ENCODE measurements at regions not wholly inside any gene's neighbourhood (a gene's known extent, or its start where the extent isn't known, plus 50 kb on each side); places are given as distances from the start of the nearest gene placed in this dataset.

GRCh38 chr2:183630964-183631363 is 506.7 kb downstream of the NUP35 start:
- no peak for ATAC-seq
- Histone ChIP-seq H3K4me2 (ENCODE audit: low read length) (no peak overlapping the region), H2AFZ (ENCODE audit: low read depth, low read length, poor library complexity, severe bottlenecking) (no peak overlapping the region), H3K4me3 (replicated peaks in 1 of 2; ENCODE audit: low read depth in 1 of 2, low read length in 2 of 2) (no peak overlapping the region), H3K9me3 (ENCODE audit: control insufficient read depth in 1 of 2, insufficient read depth in 1 of 2, low read depth in 1 of 2, low read length in 2 of 2) (no peaks in the 10 kb centered on the region), H3K36me3 (ENCODE audit: control insufficient read depth in 1 of 2, insufficient read depth in 2 of 2, low read length in 2 of 2) (no peaks in the 10 kb centered on the region), H3K9ac (ENCODE audit: low read length) (no peak overlapping the region), H3K79me2 (ENCODE audit: insufficient read depth, low read length) (no peaks in the 10 kb centered on the region), H4K20me1 (ENCODE audit: insufficient read depth) (no peaks in the 10 kb centered on the region), H3K9me2 (ENCODE audit: insufficient read depth) (no peaks in the 10 kb centered on the region), H3K27me3 (ENCODE audit: insufficient read depth, low read length) (no peaks in the 10 kb centered on the region), H3K4me1 (ENCODE audit: control insufficient read depth in 1 of 2, insufficient read depth in 2 of 2, low read length in 2 of 2) (no peaks in the 10 kb centered on the region), H3K27ac (ENCODE audit: low read depth, low read length) (no peak overlapping the region)
- TF ChIP-seq JUND (IDR thresholded peaks at IDR 0.05) (no peak), EZH2 (IDR thresholded peaks at IDR 0.05) (no peak), ZFX (IDR thresholded peaks at IDR 0.05) (no peak), ZBTB33 (IDR thresholded peaks at IDR 0.05; ENCODE audit: extremely low read depth, insufficient replicate concordance, low read length) (no peak), SIN3A (IDR thresholded peaks at IDR 0.05; ENCODE audit: low read depth) (no peak), EZH2phosphoT487 (IDR thresholded peaks at IDR 0.05; ENCODE audit: borderline replicate concordance) (no peak), CBX3 (IDR thresholded peaks at IDR 0.05; ENCODE audit: low read depth) (no peak), POLR2A (IDR thresholded peaks at IDR 0.05; ENCODE audit: borderline replicate concordance, extremely low read depth, insufficient read depth, insufficient read length) (no peak), RAD21 (IDR thresholded peaks at IDR 0.05; ENCODE audit: low read depth) (no peak), ZNF274 (IDR thresholded peaks at IDR 0.05; ENCODE audit: low read depth, low read length) (no peak), FOSL1 (IDR thresholded peaks at IDR 0.05; ENCODE audit: low read depth) (no peak), CEBPB (IDR thresholded peaks at IDR 0.05; ENCODE audit: low read depth) (no peak), POLR2AphosphoS5 (IDR thresholded peaks at IDR 0.05; ENCODE audit: low read depth, low read length) (no peak), EGR1 (IDR thresholded peaks at IDR 0.05; ENCODE audit: low read depth) (no peak), ELF1 (IDR thresholded peaks at IDR 0.05; ENCODE audit: borderline replicate concordance, low read depth) (no peak), YY1 (IDR thresholded peaks at IDR 0.05; ENCODE audit: extremely low read depth, insufficient replicate concordance, low read depth, low read length) (no peak)
- TF ChIP-seq, protein P1, sequence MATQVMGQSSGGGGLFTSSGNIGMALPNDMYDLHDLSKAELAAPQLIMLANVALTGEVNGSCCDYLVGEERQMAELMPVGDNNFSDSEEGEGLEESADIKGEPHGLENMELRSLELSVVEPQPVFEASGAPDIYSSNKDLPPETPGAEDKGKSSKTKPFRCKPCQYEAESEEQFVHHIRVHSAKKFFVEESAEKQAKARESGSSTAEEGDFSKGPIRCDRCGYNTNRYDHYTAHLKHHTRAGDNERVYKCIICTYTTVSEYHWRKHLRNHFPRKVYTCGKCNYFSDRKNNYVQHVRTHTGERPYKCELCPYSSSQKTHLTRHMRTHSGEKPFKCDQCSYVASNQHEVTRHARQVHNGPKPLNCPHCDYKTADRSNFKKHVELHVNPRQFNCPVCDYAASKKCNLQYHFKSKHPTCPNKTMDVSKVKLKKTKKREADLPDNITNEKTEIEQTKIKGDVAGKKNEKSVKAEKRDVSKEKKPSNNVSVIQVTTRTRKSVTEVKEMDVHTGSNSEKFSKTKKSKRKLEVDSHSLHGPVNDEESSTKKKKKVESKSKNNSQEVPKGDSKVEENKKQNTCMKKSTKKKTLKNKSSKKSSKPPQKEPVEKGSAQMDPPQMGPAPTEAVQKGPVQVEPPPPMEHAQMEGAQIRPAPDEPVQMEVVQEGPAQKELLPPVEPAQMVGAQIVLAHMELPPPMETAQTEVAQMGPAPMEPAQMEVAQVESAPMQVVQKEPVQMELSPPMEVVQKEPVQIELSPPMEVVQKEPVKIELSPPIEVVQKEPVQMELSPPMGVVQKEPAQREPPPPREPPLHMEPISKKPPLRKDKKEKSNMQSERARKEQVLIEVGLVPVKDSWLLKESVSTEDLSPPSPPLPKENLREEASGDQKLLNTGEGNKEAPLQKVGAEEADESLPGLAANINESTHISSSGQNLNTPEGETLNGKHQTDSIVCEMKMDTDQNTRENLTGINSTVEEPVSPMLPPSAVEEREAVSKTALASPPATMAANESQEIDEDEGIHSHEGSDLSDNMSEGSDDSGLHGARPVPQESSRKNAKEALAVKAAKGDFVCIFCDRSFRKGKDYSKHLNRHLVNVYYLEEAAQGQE (IDR thresholded peaks at IDR 0.05; ENCODE audit: low read depth), result no peak
- TF ChIP-seq, protein P2, sequence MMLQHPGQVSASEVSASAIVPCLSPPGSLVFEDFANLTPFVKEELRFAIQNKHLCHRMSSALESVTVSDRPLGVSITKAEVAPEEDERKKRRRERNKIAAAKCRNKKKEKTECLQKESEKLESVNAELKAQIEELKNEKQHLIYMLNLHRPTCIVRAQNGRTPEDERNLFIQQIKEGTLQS (IDR thresholded peaks at IDR 0.05), result no peak
- CTCF ChIA-PET, result no interaction called here
- DNase-seq (ENCODE audit: low read depth, low spot score), result no peak
- BruUV-seq (replicated peaks), result no TSS peak
- intact Hi-C loops (cut with micrococcal nuclease), result no loop called here
- RAD21 ChIA-PET (ENCODE audit: low non-redundant PET in 1 of 2, low total read pairs in 2 of 2, uncharacterized antibody in 2 of 2, unreplicated experiment in 2 of 2), result no interaction called here
- POLR2A ChIA-PET, result interaction anchor here (1.0 kb wide), 1 partner anchor 12 kb away, joined by 3 read pairs; no protein-coding TSS in a partner anchor
